LNCaP clone FGC (cell line): ENCODE measurements at regions not wholly inside any gene's neighbourhood (a gene's known extent, or its start where the extent isn't known, plus 50 kb on each side); places are given as distances from the start of the nearest gene placed in this dataset.

Experiments used
- DNase-seq: peaks from one replicate; pipeline ENCODE4 v3.0.0-alpha.2; 2011; ENCODE audit warnings: low read depth
- H3K4me3 ChIP-seq: 2 replicates; pipeline ENCODE4 v1.5.1; 2011; ENCODE audit warnings: mild to moderate bottlenecking, low read depth, low read length, control low read depth
- CTCF ChIP-seq: IDR thresholded peaks from 2 replicates; pipeline ENCODE4 v1.5.1; 2012; ENCODE audit warnings: mild to moderate bottlenecking; ENCODE audit not compliant: control insufficient read depth, insufficient read depth; ENCODE audit errors: extremely low read depth

DNA sequence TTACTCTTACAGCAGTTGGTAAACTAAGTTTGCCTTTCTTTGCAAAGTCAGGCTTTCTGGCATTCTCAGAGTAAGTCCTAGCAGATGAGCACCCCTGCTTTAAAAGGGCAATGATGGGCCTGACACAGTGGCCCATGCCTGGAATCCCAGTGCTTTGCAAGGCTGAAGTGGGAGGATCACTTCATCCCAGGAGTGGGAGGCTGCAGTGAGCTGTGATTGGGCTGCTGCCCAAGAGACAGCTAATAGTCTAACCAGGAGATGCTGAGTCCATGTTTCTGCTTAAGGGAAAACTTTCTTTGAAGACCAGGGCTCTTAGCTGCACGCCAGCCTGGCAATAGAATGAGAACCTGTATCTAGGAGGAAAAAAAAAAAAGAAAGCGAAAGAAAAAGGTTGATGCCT lies 100.2 kb upstream of the MPP7 start:
- no peak overlapping the region for H3K4me3 ChIP-seq
- no peak for DNase-seq
- no peak for TF ChIP-seq CTCF

DNA sequence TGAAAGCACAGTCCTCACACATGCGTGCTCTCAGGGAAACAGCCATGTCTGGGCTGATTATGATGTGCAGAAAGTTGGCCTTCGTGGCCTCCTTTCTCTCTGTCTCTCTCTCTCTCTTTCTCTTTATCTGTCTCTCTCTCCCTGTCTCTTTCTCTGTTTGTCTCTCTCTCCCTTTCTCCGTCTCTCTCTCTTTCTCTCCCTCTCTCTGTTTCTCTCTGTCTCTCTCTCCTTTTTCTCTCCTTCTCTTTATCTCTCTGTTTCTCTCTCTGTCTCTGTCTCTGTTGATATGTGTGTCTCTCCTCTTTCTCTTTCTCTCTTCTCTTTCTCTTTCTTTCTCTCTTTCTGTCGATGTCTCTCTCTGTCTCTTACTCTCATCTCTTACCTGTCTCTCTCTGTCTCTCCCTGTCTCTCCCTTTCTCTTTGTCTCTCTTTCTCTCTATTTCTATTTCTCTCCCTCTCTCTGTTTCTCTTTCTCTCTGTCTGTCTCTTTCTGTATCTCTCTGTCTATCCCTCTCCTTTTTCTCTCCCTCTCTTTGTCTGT lies 105.4 kb upstream of the MPP7 start:
- DNase-seq: no peak
- TF ChIP-seq CTCF: no peak
- no peak overlapping the region for H3K4me3 ChIP-seq

DNA sequence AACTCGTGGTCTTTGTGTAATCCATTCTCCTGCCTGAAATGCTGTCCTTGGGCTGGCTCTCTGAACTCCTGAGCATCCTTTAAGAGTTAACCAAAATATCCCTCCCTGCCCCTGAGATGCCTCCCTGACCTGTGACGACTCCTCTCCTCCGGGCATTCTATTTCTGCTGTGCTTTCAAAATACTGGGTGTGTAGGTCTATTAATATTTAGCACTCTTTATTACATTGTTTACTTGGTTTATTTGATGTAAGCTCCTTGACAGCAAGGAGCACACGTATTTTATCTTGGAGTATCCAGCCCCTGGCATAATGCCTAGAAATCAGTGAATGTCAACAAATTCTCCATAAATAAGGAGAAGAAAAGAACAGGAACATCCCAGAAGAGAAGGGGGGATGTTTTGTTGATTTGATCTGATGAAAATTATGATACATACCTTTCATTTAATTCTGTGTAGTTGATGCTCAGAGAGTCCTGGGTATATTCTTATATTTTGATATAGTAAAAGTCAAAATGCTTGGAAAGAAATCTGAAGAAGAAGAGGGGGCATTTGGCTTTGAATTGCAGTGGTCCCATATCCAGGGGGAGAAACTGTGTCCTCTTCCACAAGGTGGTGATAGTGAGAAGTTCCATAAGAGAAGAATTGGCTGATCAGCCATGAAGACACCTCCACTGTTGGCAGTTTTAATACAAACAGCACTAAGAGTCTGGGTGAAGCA lies 107.7 kb upstream of the MPP7 start:
- peak; percentile 19; the same call in 1 of the 2 replicates for TF ChIP-seq CTCF
- no peak overlapping the region for H3K4me3 ChIP-seq
- peak; percentile 96 for DNase-seq

- no peak for DNase-seq
- H3K4me3 ChIP-seq: no peak overlapping the region
- TF ChIP-seq CTCF: no peak
These were observed 108.2 kb upstream of the MPP7 start for GRCh38 chr10:28411136-28411460.

GRCh38 chr10:28411648-28412047 lies 108.8 kb upstream of the MPP7 start:
- no peak overlapping the region for H3K4me3 ChIP-seq
- TF ChIP-seq CTCF: no peak
- DNase-seq: no peak

DNA sequence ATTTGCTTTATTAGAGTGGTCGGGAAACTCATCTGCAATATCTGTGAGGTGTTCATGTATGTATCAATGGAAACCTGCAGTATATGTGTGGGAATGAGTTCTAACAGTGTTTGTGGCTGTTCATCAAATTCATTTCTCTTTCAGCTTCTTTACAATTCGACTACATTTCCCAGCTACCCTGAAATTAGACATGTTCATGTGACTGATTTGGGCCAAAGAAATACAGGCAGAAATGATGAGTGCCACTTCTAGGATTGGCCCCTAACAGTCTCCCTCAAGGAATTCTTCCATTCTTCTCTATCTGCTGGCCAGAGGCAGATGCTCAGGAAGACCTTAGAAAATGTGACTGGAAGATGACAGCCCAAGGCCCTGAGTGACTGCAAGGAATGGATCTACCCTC lies 114.8 kb upstream of the WAC start:
- no peak for TF ChIP-seq CTCF
- DNase-seq: no peak
- no peak overlapping the region for H3K4me3 ChIP-seq

GRCh38 chr10:28425422-28425821 lies 107.5 kb upstream of the WAC start:
- H3K4me3 ChIP-seq: no peak overlapping the region
- TF ChIP-seq CTCF: no peak
- no peak for DNase-seq
